Ectodermal cell (in vitro differentiated cells): ENCODE measurements at regions not wholly inside any gene's neighbourhood (a gene's known extent, or its start where the extent isn't known, plus 50 kb on each side); places are given as distances from the start of the nearest gene placed in this dataset.
"Not testable (repeated sequence)": the region's sequence is repeated elsewhere in the genome, so short reads cannot be mapped to it uniquely, and the experiment has no call there.

ENCODE experiments used
- H3K27ac ChIP-seq: 2 replicates; pipeline ENCODE4 v1.7.0; 2013; ENCODE audit warnings: mild to moderate bottlenecking, low read depth, low read length; ENCODE audit not compliant: insufficient read depth, poor library complexity, severe bottlenecking
- H3K27me3 ChIP-seq: 2 replicates; pipeline ENCODE4 v1.7.0; 2013; ENCODE audit warnings: mild to moderate bottlenecking, low read length; ENCODE audit not compliant: insufficient read depth, control insufficient read depth, poor library complexity, severe bottlenecking
- H3K36me3 ChIP-seq: one replicate; pipeline ENCODE4 v1.7.0; 2013; ENCODE audit warnings: low read length; ENCODE audit not compliant: control insufficient read depth, insufficient read depth
- H3K4me1 ChIP-seq: one replicate; pipeline ENCODE4 v1.7.0; 2013; ENCODE audit warnings: low read length; ENCODE audit not compliant: control insufficient read depth, insufficient read depth
- H3K4me3 ChIP-seq: 2 replicates; pipeline ENCODE4 v1.7.0; 2013; ENCODE audit warnings: low read depth, low read length, control low read depth; ENCODE audit not compliant: insufficient read depth
- H3K9me3 ChIP-seq: 2 replicates; pipeline ENCODE4 v1.7.0; 2013; ENCODE audit warnings: mild to moderate bottlenecking, low read length, moderate library complexity; ENCODE audit not compliant: control insufficient read depth
- WGBS, 2 experiments: methylation state at CpG; one replicate each; pipeline ENCODE4 v1.1.7; 2013; ENCODE audit warnings: missing lambda C conversion rate in 2 of 2; 5-methylcytosine and 5-hydroxymethylcytosine counted together

- H3K4me3 ChIP-seq = no peak overlapping the region
These were observed 73.7 kb downstream of the GEMIN8 start for GRCh38 chrX:13955975-13956374.

GRCh38 chrX:13955095-13955647 lies 74.5 kb downstream of the GEMIN8 start:
- Histone ChIP-seq H3K4me1 (no peaks in the 10 kb centered on the region), H3K9me3 (no peaks in the 10 kb centered on the region), H3K27me3 (no peaks in the 10 kb centered on the region), H3K27ac (no peak overlapping the region), H3K4me3 (no peak overlapping the region), H3K36me3 (no peaks in the 10 kb centered on the region)
- WGBS, 2 experiments = 83 to 88% methylated on average over 6 of the region's 6 CpGs

More at GRCh38 chrX:13955975-13956374, 73.7 kb downstream of the GEMIN8 start:
- Histone ChIP-seq H3K9me3 (no peaks in the 10 kb centered on the region), H3K27me3 (no peaks in the 10 kb centered on the region), H3K27ac (no peak overlapping the region), H3K36me3 (no peaks in the 10 kb centered on the region), H3K4me1 (no peaks in the 10 kb centered on the region)
- 91 to 100% methylated on average over 3 of the region's 3 CpGs for WGBS, 2 experiments

GRCh38 chrX:13952581-13952980 lies 77.1 kb downstream of the GEMIN8 start:
- Histone ChIP-seq H3K27ac (no peak overlapping the region), H3K27me3 (no peaks in the 10 kb centered on the region), H3K9me3 (no peaks in the 10 kb centered on the region), H3K4me3 (no peak overlapping the region), H3K36me3 (no peaks in the 10 kb centered on the region), H3K4me1 (no peaks in the 10 kb centered on the region)
- 89 to 94% methylated on average over 5 of the region's 5 CpGs for WGBS, 2 experiments

- H3K4me3 ChIP-seq, H3K27ac ChIP-seq, H3K4me1 ChIP-seq, H3K27me3 ChIP-seq, H3K36me3 ChIP-seq, H3K9me3 ChIP-seq: not testable (repeated sequence)
- WGBS, 2 experiments = 96 to 100% methylated on average over 3 of the region's 6 CpGs
These were observed 83.5 kb downstream of the GEMIN8 start for GRCh38 chrX:13946223-13946622.

- H3K4me3 ChIP-seq, H3K27me3 ChIP-seq, H3K9me3 ChIP-seq, H3K4me1 ChIP-seq, H3K27ac ChIP-seq, H3K36me3 ChIP-seq: not testable (repeated sequence)
- WGBS, 2 experiments = no CpG with 5 or more reads among the region's 3 CpGs
These were observed 83.9 kb downstream of the GEMIN8 start for GRCh38 chrX:13945787-13946186.

GRCh38 chrX:13940671-13941070 lies 89.0 kb downstream of the GEMIN8 start:
- Histone ChIP-seq H3K27me3 (no peaks in the 10 kb centered on the region), H3K4me1 (peaks cover 8% of the 10 kb centered on the region), H3K36me3 (no peaks in the 10 kb centered on the region), H3K27ac (peak overlapping the region; percentile 2), H3K4me3 (no peak overlapping the region), H3K9me3 (no peaks in the 10 kb centered on the region)
- 87 to 100% methylated on average over 2 of the region's 2 CpGs for WGBS, 2 experiments

- peaks cover 8% of the 10 kb centered on the region for H3K4me1 ChIP-seq
- WGBS, 2 experiments = 60 to 68% methylated on average over 5 to 6 of the region's 6 CpGs
- no peaks in the 10 kb centered on the region for H3K36me3 ChIP-seq
- H3K27ac ChIP-seq = peak overlapping the region; percentile 36
- H3K27me3 ChIP-seq = no peaks in the 10 kb centered on the region
- no peak overlapping the region for H3K4me3 ChIP-seq
- H3K9me3 ChIP-seq = no peaks in the 10 kb centered on the region
These were observed 89.7 kb downstream of the GEMIN8 start for GRCh38 chrX:13939741-13940597.

- WGBS, 2 experiments = 10 to 12% methylated on average over 29 of the region's 29 CpGs
- peaks cover 11% of the 10 kb centered on the region for H3K4me1 ChIP-seq
- H3K4me3 ChIP-seq = peak overlapping the region; percentile 58
- H3K36me3 ChIP-seq = no peaks in the 10 kb centered on the region
- H3K9me3 ChIP-seq = no peaks in the 10 kb centered on the region
- peak overlapping the region; percentile 26 for H3K27ac ChIP-seq
- H3K27me3 ChIP-seq = no peaks in the 10 kb centered on the region
These were observed 90.7 kb downstream of the GEMIN8 start for GRCh38 chrX:13938829-13939530.

- Histone ChIP-seq H3K9me3 (no peaks in the 10 kb centered on the region), H3K27ac (peak overlapping the region; percentile 55), H3K27me3 (no peaks in the 10 kb centered on the region), H3K4me3 (peak overlapping the region; percentile 58), H3K36me3 (no peaks in the 10 kb centered on the region), H3K4me1 (peaks cover 11% of the 10 kb centered on the region)
- WGBS, 2 experiments = 0 to 1% methylated on average over 91 of the region's 91 CpGs
These were observed 91.5 kb downstream of the GEMIN8 start for GRCh38 chrX:13938051-13938828.
